ENCODE measurements at regions not wholly inside any gene's neighbourhood (a gene's known extent, or its start where the extent isn't known, plus 50 kb on each side); places are given as distances from the start of the nearest gene placed in this dataset.

DNA sequence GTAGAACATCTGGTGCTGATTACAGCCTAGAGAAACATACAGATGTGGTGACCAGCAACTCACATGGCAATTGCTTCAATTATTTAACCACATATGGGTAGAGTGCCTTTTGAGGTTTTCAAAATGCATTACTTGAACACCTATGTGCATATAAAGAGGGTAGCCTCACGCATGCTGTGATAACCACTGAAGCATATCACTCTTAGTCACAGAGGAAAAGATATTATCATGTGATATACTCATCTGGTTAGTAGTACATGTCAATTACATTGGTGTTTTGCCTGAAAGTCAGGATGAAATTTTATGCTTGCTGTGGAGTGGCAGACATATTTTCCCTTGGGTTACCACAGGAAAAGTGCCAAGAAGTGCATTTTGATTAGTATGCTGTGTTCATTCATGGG lies 459.3 kb upstream of the AGTR1 start:
- DNase-seq: no peak

DNA sequence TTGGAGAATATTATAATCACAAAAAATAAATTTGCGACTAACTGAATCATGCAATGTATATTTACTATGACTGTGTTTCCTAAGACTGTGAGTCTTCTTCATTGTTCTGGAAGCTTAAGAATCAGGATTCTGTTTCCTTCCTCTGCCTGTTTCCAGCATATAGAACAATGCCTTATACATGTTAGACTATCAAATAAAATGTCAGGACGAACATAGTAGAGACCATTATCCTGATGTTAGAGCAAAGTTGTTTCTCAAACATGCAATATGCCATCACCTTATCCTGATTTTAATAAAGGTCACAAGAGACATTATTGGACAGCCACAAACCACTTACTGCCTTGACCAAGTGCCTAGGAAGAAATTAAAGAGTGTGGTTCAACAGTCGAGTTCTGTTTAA lies 457.4 kb upstream of the AGTR1 start:
- no peak for DNase-seq

DNA sequence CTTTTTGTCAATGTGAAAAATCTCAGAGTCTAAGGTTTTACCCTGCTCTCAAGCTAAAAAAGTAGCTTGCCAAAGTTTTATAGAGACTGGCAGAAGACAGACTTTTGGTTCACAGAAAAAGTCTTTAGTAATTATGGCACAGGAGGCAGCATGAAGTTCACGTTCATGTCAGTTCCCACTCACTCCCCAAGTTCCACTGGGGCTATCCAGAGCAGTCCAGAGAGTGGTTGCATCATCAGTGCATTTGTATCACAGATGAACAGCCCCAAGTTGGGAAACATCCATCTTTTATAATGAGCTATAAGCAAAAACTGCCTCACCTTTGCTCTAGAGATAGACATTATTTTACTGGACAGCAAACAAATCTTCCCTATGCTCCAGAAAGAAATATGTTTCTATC lies 454.1 kb upstream of the AGTR1 start:
- no peak for DNase-seq

DNA sequence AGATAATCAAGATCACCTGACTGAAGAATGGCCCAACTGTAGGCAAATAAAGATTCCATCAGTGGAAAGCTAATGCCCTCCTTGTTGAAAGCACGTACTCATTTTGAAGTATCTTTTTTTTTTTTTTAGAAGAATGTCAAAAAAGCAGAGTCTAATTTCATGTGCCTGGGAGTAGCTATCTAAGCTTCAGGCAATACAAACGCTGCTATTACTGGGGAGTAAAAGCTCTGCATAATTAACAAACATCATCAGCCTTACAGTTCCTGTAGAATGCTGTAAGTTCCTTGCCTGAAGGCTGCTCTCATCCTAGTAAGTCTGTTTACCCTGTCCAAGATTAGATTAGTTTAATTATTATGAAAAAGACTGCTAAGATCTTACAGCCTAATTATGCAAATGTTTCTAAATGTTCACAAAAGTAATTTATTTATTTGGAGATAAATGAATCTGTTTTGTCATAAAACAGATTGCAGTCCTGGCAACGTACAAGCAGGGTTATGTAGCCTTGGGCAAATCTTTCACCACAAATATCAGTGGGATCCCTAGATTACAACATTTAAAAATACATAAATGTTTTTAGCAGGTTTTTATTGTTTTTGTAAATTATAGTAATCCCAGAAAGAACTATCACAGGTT lies 451.3 kb upstream of the AGTR1 start:
- no peak for DNase-seq

DNA sequence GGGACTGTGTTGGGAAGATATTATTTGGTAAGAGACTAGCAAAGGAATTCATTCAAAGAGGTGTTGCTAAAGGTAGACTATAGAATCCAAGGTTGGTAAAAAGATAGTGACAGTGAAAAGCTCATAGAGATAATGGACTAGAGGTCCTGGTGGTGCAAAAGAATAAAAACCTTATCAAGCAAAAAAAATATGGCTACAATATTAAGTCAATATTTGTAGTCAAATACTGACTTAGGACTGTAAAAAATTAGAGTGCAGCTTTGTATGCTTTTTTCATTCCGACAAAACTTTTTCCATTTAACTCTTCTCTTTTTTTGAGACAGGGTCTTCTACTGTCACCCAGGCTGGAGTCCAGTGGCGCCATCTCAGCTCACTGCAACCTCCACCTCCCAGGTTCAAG lies 444.0 kb upstream of the AGTR1 start:
- no peak for DNase-seq

DNA sequence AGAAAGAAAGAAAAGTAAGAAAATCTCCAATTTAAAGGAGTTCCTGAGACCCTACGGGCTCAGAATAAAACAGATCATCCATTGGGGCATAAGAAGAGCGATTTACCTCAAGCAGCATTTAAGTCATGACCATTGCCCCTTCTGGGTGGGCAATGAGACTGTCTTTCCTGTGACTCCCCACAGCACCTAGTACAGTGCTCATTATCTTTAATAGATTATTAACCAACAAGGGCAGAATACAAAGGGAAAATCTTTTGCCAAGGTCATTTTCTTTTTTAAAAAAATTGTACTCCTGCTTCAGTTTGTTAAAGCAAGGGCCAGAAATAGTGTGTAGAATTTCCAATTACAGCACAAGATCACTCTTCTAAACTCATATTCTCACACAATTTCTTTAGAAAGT lies 443.3 kb upstream of the AGTR1 start:
- no peak for DNase-seq

DNA sequence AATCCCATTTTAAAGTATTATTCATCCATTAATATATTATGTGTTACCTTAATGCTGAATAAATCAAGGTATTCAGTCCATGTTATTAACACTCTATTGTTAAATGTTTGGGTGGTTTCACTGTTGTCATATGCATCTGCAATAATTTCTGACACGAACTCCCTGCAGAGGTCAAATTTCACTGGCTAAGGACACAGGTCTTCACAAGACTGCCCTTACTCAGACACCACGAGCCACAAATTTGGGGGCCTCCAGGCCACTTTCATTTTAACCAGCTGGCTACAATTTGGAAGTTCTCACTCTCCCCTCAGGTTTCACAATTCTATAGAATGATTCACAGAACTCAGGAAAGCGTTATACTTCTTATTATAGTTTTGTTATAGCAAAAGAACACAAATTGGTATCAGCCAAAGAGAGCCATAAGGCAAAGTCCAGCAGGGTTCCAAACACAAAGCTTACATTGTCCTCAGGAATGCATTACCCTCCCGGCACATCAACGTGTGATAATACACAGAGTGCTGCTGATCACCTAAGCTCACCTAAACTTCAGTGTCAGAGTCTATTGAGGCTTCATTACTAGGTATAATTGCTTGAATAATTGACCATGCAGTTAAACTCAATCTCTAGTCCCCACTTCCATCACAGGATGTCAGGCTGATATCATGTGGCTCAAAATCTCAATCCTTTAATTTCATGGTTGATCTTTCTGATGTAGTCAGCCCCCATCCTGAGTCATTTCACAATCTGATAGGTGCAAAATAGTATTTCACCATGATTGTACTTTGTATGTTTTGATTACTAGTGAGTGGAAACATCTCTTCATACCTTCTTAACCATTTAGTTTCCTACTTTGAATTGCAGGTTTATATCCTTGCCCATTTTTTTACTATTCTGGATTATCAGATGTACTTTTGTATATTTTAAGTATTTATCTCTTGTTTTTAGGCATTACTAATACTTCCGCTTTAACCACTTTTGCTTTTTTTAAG lies 441.4 kb upstream of the AGTR1 start:
- no peak for DNase-seq

DNA sequence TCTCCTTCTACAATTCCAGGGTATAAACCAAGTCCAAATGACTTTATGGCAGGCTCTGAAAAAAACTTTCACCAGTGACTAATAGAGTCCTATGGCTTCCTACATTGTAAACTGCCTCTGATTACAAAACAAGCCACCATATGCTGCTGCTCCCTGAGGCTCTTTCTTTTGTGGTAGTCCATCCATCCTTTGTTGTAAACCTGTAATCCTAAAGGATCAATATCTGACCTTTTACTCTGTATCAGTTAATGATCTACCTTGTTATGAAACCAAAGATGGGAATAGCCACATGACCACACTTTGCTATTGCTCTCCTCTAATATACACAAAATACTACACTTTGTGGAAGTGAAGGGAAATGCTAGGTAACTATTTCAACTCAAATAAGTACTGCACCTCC lies 434.7 kb upstream of the AGTR1 start:
- DNase-seq: no peak

DNA sequence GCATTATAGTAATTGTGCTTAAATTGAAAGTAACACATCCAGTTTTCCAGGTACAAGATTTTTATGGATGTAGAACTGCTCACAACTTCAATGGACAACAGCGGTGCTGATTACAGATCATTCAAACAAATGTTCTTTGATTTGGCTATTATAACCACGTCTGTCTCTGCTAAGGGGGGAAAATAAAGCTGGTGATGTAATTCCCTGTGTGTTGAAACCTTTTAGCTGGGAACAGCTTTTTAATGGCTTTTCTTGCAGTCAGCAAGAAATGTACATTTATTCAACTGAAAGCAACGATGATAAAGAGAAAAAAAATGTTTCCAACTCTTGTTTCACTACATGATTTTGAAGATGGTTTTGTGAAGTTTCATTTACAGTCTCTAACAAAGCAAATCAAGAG lies 431.9 kb upstream of the AGTR1 start:
- no peak for DNase-seq

DNA sequence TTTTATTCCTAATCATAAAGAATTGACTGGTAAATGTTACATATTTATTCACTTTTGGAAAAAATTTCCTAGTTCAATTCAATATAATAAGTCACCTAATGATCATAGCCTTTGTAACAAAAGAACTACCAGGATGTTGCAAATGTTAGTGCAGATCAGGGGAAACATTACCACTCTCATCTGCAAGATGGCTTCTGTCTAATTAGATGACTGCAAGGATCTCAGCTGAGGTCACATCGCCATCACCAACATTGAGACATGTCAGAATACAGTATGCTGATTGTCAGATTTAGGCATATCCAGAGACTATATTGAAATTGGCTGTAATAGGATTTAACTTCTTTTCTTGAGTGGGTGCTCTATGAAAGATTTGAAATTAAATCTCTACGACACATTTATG lies 431.4 kb upstream of the AGTR1 start:
- no peak for DNase-seq

DNA sequence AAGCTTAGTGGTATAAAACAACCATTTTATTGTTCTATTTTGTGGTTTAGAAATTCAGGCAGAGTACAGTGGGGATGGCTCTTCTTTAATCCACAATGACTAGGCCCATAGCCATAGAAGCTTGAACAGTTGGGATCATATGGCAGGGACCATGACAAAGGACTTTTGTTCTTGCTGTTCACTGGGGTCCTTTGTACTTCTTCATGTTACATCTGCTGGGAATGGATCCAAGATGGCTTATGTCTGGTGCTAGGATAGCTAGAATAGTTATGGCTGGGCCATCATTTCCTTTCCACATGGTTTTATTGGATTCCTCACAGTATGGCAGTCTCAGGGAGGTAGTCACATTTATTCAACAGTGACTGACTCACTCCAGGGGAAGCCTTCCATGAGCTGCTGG lies 427.9 kb upstream of the AGTR1 start:
- DNase-seq: no peak

DNA sequence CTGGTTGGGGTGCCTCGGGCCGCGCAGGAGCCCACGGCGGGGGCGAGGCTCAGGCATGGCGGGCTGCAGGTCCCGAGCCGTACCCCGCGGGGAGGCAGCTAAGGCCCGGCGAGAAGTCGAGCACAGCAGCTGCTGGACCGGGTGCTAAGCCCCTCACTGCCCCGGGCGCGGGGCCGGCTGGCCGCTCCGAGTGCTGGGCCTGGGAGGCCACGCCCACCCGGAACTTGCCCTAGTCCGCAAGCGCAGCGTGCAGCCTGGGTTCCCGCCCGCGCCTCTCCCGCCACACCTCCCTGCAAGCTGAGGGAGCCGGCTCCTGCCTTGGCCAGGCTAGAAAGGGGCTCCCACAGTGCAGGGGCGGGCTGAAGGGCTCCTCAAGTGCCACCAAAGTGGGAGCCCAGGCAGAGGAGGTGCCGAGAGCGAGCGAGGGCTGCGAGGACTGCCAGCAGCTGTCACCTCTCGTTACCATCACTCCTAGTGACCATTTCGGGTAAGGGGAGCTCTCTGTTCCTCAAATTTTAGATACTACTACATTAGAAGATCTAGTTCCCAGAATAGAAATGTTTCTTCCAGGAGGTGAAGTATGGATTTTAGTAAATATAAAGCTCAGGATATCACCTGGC lies 417.0 kb upstream of the AGTR1 start:
- no peak for DNase-seq

DNA sequence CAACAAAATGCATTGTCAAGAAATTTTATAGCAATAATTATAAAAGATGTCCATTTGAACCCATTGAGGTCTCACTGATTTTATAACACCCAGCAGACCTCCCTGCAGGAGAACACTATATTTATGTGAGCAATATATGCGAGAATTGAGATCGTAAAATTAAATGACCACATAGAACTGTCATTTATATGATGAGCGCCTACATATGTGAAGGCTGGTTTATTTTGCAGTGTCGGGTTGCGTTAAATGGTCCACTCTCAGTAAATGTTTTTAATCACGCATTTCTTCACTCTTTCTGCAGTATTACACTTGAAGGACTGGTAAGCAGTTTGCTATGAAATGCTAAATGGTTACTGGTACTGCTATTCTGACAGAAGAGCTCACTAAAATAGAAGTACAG lies 408.5 kb upstream of the AGTR1 start:
- no peak for DNase-seq

DNA sequence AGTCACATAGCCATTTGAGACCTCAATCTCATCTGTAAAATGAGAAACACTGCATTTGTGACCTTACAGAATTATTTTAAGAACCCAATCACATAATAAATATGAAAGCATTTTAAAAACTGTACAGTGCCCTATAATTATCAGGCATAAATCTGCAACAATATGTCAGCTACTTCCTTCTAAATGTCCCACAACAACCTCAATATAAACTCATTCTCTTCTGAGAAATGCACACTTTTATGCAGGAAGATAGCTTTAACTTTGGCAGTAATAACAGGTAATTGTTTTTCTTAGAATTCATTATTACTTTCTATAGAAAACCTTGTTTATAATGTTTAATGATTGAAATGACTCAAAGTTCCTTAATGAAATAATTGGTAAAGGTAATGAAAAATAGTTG lies 400.7 kb upstream of the AGTR1 start:
- no peak for DNase-seq

DNA sequence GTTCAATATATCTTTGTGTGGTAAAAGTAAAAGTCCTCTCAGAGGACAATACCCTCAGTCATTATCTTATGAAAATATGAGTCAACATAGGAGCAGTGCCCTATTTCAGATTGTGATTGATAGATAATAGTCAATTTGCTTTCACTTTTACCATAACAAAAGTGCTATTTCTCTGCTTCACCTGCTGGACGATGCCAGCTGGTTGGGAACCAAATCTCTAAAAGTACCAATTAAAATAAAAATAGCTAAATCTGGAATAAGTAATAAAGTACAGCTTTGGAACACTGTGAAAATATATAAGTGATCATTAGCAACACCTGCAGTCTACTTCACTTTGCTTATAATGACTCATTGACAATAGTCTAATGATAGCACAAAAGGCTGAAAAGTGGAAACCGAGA lies 390.3 kb upstream of the AGTR1 start:
- DNase-seq: no peak

DNA sequence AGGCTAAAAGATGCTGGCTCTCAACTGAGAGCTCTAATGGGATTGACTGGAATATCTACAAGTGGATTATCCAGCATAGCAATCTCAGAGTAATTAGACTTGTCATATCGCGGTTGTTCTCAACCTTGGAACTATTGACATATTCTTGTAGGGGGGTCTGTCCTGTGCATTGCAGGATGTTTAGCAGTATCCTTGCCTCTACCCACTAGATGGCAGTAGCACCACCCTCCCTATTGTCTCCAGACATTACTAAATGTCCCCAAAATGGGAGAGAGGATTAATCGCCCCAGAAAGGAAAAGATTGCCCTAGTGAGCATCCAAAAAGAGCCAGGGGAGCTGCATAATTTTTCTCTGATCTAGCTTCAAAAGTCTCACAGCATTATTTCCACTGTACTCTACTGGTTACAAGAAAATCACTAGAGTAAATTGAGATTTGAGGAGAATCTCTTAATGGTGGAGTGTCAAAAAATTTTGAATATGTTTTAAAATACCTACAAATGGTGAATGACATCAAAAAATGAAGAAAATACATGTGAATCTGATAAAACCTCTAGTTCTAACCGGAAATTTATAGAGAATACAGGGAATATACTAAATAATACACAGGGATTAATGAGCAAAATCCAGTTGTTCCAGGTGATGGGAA lies 388.2 kb upstream of the AGTR1 start:
- peak; percentile 45 to 51 for DNase-seq

DNA sequence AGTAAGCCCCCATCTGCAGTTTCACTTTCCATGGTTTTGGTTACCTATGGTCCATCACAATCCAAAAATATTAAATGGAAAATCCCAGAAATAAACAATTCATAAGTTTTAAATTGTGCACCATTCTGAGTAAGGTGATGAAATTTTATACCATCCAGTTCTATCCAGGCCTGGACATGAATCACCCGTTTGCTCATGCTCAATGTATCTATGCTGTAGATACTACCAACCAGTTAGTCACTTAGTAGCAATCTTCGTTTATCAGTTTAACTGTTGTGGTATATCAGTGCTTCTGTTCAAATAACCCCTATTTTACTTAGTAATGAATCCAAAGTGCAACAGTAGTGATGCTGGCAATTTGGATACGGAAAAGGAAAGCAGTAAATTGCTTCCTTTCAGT lies 381.9 kb upstream of the AGTR1 start:
- DNase-seq: no peak

DNA sequence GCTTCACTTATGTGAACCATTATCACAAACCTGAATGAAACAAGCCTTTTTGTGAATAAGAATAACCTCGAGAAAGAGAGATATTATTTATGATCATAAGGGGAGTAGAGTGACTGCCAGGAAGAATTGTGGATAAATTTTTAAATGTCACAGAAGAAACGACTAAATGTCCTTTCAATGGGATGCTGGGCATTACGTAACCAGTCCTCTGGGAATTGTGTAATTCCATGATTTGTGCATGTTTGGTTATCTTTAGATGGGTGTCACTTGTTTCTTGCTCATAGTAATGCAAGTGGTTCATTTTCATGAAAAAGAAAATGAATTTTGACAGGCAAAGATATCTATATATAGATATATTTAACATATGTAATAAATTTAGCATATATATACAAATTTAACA lies 379.5 kb upstream of the AGTR1 start:
- no peak for DNase-seq

DNA sequence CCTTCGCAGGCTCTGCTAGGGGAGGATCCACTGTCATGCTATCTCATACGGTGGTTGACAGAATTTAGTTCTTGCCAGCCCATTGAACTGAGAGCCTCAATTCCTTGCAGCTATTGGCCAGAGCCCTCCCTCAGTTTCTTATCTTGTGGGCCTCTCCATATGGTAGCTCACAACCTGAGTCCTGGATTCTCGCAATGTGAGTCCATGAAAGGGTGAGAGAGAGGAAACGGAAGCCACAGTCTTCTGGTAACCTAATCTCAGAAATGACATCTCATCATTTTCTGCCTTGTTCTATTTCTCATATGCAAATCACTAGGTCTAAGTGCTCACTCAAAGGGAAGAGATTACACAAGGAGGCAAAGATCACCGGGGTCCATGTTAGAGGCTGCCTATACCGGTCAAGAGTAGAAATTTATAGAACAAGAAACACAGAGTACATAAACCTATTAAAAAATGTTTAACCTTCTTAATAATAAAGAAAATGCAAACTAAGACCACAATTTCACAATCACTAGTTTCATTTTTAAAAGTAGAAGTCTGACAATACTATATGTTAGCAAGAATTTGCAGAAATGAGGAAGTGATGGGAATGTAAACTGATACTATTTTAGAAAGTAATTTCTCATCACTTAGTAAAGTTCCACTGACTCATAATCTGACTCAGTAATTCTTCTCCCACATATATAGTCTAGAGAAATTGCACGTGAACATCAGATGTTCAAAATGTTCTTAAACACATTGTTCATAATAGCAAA lies 378.4 kb upstream of the AGTR1 start:
- peak; percentile 88 to 89 for DNase-seq

DNA sequence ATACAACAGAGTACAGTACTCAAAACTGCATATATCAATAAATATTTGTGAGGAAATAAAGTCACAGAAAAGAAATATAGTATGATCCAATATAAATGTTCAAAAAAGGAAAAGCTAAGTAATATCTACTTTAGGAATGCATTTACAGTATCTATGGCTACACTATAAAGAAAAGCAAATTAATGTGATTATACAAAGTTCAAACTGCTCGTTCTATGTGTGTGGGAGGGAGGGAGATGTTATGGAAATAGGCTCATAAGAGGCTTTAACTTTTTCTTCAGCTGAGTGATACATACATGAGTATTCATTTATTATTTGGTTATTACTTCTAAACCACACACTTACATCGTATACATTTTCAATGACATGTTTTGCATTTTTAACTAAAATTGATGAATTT lies 377.7 kb upstream of the AGTR1 start:
- DNase-seq: peak in 1 of 2 experiments; percentile 14

DNA sequence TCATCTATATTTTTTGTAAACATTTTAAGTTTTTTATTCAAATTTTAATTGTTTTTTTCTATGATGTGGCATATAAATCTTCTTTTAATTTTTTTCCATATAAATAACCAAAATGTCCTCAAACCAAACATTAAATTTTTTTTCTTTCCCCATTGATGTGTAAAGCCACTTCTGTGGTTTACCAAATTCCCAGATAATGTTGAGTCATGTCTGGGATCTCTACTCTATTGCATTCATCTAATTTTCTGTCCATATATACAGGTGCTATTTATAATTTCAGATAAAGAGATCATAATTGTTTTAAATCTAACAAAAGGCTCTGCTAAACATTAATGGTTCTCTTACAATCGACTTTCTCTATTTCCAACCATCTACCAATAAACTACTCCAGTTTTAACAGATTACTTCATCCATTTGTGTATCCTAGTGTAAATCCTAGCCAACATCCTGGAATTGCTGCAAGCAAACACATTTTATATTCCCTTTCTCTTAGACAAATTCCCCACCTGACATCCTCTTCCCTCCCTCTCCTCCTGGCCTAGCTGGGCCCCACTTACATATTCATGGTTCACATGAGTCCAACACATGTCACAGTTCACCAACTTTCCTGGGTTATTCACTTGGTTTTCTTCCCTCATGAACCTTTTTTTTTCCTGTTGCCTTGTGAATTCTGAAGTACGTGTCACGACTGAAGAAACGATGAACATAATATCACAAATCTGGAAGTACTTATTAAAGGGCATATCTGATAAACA lies 368.0 kb upstream of the AGTR1 start:
- no peak for DNase-seq

DNA sequence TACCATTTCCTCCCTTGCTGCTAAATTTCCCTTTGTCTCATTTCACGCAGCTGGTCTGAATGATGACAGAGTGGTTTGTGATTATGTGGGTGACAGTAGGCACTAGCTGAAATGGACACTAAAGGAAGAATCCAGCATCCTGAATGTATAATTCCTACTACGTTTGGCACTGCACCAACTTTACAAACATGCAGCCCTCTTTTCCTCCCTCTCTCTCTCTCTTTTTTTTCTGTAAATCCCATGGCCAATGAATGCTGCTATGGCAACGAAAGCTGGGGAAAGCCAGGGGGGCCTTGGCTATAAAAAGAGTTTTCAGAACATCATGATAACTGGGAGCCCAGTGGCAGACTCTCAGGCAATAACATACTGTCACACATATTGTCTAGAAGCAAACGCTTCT lies 367.2 kb upstream of the AGTR1 start:
- no peak for DNase-seq
